HG02798 (cell line): ENCODE measurements at regions not wholly inside any gene's neighbourhood (a gene's known extent, or its start where the extent isn't known, plus 50 kb on each side); places are given as distances from the start of the nearest gene placed in this dataset.
"Not testable (repeated sequence)": the region's sequence is repeated elsewhere in the genome, so short reads cannot be mapped to it uniquely, and the experiment has no call there.

ENCODE experiments used
- ATAC-seq: cut with Tn5 transposase; IDR thresholded peaks from one replicate; pipeline ENCODE4 v1.9.1; 2021; ENCODE audit warnings: mild to moderate bottlenecking; ENCODE audit not compliant: unreplicated experiment, poor library complexity

GRCh38 chr13:21310220-21310619 lies 133.8 kb downstream of the MRPL57 start:
- no peak for ATAC-seq

- not testable (repeated sequence) for ATAC-seq
Observed at GRCh38 chr13:21314976-21315375, 138.5 kb downstream of the MRPL57 start.

GRCh38 chr13:21316376-21316775 lies 139.9 kb downstream of the MRPL57 start:
- no peak for ATAC-seq

GRCh38 chr13:21318891-21319532 lies 140.1 kb downstream of the ZDHHC20 start:
- ATAC-seq, result no peak

- ATAC-seq, result no peak
Observed at GRCh38 chr13:21319869-21320641, 139.0 kb downstream of the ZDHHC20 start.

GRCh38 chr13:21320642-21321034 lies 138.5 kb downstream of the ZDHHC20 start:
- no peak for ATAC-seq

- ATAC-seq, result no peak
Observed at GRCh38 chr13:21321269-21321668, 137.8 kb downstream of the ZDHHC20 start.

GRCh38 chr13:21322327-21322965 lies 136.7 kb downstream of the ZDHHC20 start:
- ATAC-seq, result no peak
